ENCODE measurements at regions not wholly inside any gene's neighbourhood (a gene's known extent, or its start where the extent isn't known, plus 50 kb on each side); places are given as distances from the start of the nearest gene placed in this dataset.
"Not testable (repeated sequence)": the region's sequence is repeated elsewhere in the genome, so short reads cannot be mapped to it uniquely, and the experiment has no call there.

GRCh38 chr5:174916924-174917323 lies 192.5 kb downstream of the MSX2 start:
- TF ChIP-seq, protein P1, sequence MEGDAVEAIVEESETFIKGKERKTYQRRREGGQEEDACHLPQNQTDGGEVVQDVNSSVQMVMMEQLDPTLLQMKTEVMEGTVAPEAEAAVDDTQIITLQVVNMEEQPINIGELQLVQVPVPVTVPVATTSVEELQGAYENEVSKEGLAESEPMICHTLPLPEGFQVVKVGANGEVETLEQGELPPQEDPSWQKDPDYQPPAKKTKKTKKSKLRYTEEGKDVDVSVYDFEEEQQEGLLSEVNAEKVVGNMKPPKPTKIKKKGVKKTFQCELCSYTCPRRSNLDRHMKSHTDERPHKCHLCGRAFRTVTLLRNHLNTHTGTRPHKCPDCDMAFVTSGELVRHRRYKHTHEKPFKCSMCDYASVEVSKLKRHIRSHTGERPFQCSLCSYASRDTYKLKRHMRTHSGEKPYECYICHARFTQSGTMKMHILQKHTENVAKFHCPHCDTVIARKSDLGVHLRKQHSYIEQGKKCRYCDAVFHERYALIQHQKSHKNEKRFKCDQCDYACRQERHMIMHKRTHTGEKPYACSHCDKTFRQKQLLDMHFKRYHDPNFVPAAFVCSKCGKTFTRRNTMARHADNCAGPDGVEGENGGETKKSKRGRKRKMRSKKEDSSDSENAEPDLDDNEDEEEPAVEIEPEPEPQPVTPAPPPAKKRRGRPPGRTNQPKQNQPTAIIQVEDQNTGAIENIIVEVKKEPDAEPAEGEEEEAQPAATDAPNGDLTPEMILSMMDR (IDR thresholded peaks at IDR 0.05): not testable (repeated sequence)
- TF ChIP-seq POLR2A (IDR thresholded peaks at IDR 0.05): not testable (repeated sequence)

Measured in right lobe of liver (tissue), 4 donors.